GM18873 (cell line): ENCODE measurements at regions not wholly inside any gene's neighbourhood (a gene's known extent, or its start where the extent isn't known, plus 50 kb on each side); places are given as distances from the start of the nearest gene placed in this dataset.
"Not testable (repeated sequence)": the region's sequence is repeated elsewhere in the genome, so short reads cannot be mapped to it uniquely, and the experiment has no call there.

Source experiments
- ATAC-seq: cut with Tn5 transposase; IDR thresholded peaks from one replicate; pipeline ENCODE4 v1.9.1; 2021; ENCODE audit warnings: mild to moderate bottlenecking, moderate library complexity, moderate number of reproducible peaks; ENCODE audit not compliant: unreplicated experiment, low FRiP score

DNA sequence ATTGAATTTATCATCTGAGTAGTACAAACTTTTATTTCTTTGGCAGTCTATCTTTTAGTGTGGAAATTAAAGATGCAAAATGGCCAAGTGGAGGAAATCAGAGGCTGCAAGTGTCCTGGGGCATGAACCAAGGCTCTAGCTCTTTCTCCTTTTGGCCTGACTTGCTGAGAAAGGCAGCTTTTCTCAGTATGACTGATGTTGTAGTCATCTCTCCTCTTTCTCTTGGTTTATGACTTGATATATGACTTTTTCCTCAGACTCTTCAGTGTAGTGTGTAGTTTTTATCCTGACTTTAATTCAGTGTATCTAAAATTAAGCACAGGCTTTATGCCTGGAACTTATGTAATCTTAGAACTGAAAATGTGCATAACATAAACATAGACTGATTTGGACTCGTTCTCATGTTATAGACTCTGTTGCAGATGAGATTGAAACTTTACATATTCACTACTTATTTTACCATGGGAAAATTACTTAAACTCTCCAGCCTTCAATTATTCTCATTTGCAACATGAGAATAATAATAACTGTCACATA is 65.7 kb downstream of the SLITRK5 start:
- ATAC-seq, result no peak

DNA sequence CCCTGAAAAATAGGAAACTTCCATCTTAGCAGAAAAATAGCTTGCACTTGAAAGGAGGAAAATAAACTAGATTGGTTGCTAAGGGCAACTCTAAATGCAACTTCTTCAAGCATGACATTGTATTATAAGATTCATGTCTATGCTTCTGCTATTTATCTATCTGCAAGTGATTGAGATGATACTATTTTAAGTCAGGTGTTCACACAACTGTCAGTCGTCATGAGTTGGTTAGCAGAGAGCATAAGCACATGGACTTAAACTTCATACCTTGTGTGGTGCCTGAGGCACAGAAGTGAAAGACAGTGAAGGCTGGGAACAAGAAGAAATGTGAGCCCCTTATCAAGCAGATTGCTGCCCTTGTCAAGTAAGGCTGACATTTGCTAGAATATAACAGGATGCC is 82.9 kb downstream of the SLITRK5 start:
- ATAC-seq, result no peak

- no peak for ATAC-seq
These were observed 98.3 kb downstream of the SLITRK5 start for GRCh38 chr13:87769445-87769844.

GRCh38 chr13:87777387-87777786 is 106.2 kb downstream of the SLITRK5 start:
- ATAC-seq, result no peak

DNA sequence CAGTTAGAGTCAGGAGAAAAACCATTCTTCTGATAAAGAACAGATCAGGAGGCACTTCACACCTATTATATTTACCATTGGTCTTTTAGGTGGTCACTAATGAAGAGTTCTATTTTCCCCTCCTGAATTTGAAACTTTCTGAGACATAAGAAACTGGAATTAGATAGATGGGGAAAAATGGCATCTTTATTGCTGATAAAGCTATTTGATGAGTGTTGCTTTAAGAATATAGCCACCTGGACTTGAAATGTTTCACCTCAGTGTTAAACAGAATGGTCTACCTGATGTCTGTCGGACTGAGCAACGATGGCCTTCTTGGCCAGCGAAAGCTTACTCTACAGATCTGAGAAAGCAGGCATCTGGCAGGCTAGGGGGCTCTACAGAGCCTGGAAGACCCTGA is 107.0 kb downstream of the SLITRK5 start:
- ATAC-seq, result no peak

DNA sequence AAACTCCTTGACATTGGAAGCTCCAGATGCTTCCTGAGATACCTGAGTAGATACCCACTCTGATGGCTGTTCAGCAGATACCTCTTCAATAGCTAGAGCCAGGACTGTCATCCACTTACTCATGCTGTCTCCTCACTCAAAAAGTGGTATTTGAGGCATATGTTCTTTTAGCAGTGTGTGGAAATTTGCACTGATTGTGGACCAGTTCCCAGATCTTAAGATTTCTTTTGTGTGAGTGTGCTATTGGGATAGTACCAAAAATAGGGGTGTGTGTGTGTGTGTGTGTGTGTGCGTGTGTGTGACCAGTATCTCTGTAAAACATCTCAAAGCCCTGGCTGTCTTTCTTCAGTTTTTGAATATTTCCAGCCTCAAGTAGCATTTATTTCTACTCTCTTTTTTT is 108.3 kb downstream of the SLITRK5 start:
- no peak for ATAC-seq

- no peak for ATAC-seq
These were observed 112.2 kb downstream of the SLITRK5 start for GRCh38 chr13:87783366-87783765.

- no peak for ATAC-seq
These were observed 117.2 kb downstream of the SLITRK5 start for GRCh38 chr13:87788363-87788762.

- ATAC-seq, result no peak
These were observed 121.7 kb downstream of the SLITRK5 start for GRCh38 chr13:87792878-87793277.

DNA sequence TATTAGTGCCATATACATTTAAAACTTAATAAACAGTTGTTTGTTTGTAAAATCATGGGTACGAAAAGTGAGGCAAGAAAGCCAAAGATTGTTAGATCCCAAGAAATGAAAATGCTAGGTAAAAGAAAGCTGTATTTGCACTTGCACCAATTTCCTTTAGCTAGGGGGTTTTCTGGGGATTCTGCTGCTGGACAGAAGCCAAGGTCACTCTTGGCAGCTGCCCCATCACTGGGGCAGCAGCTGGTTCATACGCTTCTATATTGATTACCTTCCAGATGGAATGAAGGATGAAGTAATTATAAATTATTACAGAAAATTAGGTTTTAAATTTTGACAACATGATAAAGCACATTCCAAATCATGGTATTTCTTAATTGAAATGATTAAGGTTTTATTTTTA is 127.4 kb downstream of the SLITRK5 start:
- ATAC-seq, result no peak

- ATAC-seq, result no peak
These were observed 139.2 kb downstream of the SLITRK5 start for GRCh38 chr13:87810391-87810801.

GRCh38 chr13:87810920-87811344 is 139.8 kb downstream of the SLITRK5 start:
- no peak for ATAC-seq

DNA sequence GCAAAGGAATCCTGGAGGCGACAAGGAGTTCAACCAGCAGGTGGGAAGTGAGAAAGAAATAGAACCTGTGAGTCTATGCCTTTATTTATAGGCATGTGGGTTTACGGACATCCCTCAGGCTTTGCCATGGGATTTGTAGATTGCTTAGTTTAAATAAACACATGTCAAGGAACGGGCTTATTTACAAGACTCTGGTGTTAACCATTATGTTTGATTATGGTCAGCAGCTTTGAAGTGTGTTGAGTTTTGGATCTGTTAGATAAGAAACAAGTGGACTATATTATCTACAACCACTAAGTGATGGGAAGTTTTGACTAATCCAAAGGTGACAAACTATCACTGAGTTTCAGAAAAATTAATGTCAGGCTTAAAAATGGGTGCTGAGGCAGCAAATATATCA is 143.2 kb downstream of the SLITRK5 start:
- ATAC-seq, result no peak

DNA sequence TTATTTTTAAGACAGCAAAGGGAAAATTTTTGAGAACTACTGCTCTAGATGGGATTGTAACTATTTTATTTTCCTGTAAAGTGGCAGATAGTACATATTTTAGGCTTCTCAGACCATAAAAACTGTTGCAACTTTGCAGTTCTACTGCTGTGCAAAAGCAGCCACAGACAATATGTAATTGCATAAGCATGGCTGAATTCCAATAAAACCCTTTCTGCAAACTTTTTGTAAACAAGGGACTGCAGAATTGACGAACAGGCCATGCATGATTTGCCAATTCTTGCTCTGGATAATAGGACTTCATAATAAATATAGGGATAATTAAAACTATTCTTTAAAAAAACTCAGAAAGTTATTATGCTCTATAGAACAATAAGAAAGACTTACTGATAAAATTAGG is 149.1 kb downstream of the SLITRK5 start:
- no peak for ATAC-seq

DNA sequence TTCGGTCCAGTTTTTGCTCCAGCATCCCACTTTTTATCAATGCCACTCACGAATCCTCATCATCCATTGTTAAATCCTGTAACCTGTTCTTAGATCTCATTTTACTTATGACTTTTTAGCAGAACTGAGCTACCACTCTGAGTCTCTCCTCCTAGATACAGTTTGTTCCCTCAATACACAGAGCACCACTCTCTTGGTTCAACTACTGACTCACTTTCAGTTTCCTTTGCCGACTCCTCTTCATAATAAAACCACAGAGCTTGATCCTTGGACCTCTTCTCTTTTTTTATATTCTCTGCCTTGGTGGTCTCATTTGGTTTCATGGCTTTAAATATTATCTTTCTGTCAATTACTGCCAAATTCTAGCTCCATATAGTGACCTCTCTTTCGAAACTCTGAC is 150.3 kb downstream of the SLITRK5 start:
- ATAC-seq, result no peak

DNA sequence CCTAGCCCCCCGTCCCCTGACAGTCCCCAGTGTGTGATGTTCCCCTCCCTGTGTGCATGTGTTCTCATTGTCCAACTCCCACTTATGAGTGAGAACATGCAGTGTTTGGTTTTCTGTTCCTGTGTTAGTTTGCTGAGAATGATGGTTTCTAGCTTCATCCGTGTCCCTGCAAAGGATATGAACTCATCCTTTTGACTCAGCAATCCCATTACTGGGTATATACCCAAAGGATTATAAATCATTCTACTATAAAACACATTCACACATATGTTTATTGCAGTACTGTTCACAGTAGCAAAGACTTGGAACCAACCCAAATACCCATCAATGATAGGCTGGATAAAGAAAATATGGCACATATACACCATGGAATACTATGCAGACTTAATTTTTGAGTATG is 155.1 kb downstream of the SLITRK5 start:
- not testable (repeated sequence) for ATAC-seq

DNA sequence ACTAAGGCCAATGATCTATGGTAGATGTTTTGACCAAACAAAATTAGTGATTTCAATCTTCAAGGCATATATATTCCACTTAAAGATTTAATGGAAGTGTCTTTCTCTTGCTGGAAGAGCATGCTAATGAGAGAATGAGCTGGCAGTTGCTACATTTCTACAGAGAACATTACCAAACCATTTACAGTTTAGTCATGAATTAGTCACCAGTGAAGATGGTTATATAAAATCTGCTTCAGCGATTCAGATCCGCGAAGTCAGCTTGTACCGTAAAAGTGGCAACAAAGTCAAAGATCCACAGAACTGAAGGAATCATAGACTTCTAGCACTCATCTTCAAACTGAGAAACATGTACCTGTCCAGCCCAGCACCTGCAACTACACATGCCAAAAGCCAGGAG is 156.3 kb downstream of the SLITRK5 start:
- no peak for ATAC-seq

DNA sequence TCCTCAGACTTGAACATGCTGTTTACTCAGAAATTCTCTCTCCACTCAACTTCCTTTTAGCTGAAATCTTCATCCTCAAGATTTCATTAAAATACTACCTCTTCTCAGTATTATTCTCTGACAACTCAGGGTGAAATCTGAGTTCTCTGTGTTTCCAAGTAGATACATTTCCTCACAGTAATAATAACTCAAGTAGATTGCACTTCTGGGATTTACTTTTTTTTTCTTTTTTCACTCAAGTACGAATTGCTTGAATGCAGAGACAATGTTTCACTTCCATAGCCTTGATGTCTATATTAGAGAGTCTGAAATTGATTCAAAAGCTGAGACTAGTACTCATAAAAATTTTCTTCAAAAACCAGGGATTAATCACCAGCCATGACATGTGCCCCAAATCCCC is 166.4 kb downstream of the SLITRK5 start:
- ATAC-seq, result no peak

GRCh38 chr13:87837946-87838345 is 166.8 kb downstream of the SLITRK5 start:
- no peak for ATAC-seq

- no peak for ATAC-seq
These were observed 180.2 kb downstream of the SLITRK5 start for GRCh38 chr13:87851410-87851809.

- no peak for ATAC-seq
These were observed 184.4 kb downstream of the SLITRK5 start for GRCh38 chr13:87855553-87855952.

GRCh38 chr13:87859261-87859660 is 188.1 kb downstream of the SLITRK5 start:
- ATAC-seq, result no peak

DNA sequence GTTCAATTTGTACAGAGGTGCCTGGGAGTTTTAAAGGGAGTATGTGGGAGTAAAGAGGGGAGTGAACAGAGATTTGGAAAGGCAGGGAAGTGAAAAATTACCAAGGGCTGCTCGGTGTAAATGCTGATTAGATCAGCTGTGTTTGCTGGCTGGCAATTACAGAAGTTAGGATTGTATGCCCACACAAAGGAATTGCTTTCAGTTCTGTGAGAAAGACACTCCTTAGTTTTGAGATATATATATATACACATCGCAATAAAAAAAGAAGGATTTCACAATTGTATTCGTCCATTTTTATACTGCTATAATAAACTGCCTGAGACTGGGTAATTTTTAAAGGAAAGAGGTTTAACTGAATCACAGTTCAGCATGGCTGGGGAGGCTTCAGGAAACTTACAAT is 196.3 kb downstream of the SLITRK5 start:
- no peak for ATAC-seq
